HCEC 1CT (cell line): ENCODE measurements at regions not wholly inside any gene's neighbourhood (a gene's known extent, or its start where the extent isn't known, plus 50 kb on each side); places are given as distances from the start of the nearest gene placed in this dataset.
"Not testable (repeated sequence)": the region's sequence is repeated elsewhere in the genome, so short reads cannot be mapped to it uniquely, and the experiment has no call there.

Experiments used
- DNase-seq: peaks from one replicate; pipeline ENCODE4 v3.0.0-alpha.2; 2017

DNA sequence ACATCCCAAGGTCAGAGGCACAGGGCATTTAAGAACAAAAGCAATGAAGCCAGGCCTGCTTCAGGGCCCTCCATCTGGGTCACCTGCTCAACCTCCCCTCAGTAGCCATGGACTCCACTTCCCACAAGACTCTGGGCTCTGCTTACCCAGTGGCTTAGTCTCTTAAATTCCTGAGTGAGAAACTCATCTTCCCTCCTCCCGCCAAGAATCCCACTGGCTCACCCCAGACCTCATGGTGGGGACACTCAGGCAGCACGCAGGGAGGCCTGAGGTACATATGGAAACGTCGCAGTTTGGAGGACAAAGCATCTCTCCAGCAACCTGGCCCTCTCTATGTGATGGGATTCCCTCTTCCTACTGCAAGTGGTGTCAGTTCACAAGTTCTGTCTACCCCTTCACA, 326.7 kb upstream of the CDH5 start:
- no peak for DNase-seq

DNA sequence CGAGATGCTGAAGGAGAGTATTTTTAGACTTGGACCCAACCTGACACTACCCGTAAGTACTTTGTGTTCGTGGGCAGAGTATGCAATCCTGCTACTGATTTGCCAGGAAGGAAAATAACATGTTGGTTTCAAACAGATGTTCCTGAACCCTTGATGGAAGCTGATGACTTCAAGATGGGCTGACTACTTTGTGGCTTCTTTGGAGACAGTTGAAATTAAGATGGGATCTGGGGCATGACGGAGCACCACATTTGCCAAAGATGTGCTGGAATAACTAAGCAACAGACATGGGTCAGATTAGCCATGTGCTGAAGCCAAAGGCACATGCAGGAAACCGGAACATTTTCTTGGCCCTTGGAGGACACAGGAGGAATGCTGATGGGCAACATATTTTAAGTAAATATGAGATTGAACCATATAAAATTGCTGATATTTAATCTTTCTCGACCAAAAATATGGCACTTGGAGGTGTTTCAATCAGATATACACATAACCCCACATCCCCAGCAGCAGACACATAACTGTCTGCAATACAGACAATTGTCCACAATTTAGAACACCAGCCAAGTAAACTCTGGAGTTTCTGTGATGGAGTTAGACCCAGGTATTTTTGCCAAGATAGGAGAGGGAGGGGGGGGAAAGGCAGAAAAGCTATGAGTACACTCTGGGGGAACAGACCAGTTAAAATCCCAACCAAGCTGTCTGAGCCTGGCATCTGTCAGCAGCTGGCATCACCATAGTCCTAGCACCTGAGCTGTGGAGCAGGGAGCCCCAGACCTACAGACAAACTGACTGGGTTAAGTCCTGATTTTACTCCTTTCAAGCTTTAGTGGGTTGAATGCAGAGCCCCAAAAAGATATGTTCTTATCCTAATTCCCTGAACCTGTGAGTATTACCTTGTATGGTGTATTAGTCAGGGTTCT, 329.4 kb upstream of the CDH5 start:
- DNase-seq = no peak

DNA sequence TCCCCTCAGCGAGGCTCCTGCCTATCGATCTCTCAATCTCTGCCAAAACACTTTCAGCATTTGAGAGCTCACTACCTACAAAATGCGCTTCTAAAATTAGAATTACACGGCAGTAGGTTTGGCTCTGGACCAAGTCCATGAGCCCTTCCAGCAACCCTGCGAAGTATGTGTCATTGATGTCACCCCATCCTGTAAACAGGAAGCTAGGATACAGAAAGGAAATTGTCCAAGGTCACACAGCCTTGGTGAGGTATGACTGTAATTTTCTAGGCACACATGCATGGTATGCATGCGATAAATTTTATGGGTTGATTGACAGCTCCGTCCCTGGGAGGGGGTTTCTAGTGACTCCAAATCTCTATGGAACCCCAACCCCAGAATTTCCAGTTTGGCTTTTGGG, 330.3 kb upstream of the CDH5 start:
- DNase-seq = no peak

DNA sequence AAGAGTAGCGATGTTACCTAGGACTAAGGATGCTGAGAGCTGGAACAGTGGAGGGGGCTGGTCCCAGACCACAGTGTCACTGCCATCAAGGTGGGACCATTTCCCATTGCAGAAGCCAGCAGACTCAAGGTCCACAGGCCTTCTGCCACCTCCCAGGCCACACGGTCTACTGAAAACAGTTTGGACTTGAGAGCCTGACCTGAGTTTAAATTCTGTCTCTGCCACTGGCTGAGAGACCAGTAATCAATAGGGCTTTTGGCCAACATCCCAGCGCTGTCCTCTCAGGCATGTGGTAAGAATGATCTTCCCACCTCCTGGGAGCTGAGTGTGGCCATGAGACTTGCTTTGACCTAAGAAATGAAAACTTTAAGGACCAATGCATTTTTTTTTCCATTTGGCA, 331.4 kb upstream of the CDH5 start:
- DNase-seq = no peak

DNA sequence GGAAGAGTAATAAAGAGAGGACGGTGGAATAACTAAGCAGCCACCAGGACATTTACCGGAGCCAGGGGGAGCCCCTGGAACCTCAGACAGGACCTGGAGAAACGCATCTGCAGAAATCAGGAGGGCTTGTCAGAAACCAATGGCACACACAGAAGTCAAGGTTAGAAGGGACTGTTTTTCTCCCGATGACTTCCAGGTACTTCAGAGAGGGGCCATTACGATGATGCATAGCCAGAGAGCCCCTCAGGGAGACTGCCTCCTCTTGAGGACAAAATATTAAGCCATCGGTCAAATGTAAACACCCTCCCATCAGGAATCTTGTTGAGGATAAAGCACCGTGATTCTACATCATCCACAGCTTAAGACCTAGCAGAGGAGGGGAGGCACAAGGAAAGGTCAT, 333.6 kb upstream of the CDH5 start:
- DNase-seq = no peak

DNA sequence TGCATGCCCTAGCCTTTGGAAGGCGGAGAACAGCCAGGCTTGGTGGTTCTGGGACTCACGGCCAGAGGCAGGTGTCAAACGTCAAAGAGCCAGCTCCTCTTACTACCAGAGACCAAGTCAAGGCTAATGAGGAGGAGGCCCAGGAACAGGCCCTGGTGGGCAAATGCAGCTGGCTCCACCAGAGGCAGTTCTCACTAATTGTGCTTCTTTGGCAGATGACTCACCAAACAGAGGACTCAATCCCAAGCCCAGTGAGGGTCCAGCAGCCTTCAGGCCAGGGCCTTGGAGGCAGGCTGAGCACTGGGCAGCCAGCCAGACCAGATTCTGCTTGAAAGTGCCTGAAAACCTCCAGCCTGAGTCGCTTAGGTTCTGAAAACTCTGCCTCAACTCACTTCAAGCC, 336.5 kb upstream of the CDH5 start:
- no peak for DNase-seq

DNA sequence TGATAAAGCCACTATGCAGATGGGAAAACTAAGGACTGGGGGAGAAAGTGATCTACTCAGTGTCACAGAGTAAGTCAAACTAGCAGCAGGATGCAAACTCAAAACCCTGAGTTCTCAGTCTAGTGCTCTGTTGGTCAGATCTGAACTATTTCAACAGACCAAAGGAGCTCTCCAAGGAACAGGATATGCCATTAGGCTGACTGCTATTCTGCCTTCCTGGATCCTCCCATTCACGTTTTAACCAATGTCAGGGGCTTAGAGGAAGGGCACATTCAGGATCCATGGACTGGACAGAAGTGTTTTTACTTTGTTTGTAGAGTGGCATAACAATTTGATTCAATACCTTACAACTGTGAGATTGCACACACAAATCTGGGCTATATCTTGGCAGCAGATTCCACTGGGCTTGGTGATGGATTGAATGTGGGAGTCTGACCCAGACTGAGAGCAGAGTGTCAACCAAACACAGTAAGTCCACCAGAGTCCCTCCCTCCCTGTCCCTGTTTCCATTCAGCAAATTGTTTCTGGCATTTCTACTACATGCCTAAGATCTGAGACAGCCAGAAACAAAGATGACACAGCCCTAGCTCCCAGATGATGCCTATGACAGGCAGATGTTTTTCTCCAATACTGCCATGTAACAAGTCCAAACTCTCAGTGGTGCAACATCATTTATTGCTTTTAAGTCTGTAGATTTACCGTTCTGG, 337.8 kb upstream of the CDH5 start:
- DNase-seq = peak; percentile 77

DNA sequence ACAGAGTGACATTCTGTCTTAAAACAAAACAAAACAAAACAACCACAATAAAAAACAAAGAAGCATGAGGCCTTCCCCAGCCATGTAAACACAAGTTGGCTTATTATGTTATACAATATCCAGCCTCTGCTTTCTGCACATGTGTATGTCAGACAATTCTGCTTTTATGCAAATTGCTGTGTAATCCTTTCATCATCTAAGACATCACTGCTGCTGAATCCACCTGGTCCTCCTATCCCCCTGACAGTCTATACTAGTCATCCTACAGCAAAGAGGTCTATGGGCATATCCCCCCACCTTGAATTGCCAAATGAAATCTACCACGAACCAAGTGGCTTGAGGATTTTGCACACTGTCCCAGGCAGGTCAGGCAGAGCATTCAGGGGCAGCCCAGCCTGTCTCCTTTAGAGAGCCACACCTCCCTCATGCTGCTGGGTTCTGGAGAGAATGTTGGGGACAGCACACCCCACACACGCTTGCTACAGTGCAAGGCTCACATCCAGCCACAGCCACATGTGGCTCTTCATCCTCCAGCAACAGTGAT, 339.6 kb upstream of the CDH5 start:
- DNase-seq = no peak

DNA sequence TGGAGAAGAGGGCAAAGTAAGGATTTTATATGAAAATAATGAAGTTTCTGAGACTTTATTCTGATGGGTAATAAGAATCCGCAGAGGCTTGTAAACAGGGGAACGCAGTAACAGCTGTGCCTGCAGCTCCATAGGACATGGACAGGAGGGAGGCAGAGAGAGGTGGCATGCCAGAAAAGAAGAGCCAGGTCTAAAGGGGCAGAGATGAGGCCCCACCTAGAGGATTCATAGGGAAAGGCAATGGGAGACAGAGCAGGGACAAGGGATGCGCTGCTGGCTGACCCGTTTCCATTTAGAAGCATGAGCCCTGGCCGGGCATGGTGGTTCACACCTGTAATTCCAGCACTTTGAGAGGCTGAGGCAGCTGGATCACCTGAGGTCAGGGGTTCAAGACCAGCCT, 340.3 kb upstream of the CDH5 start:
- no peak for DNase-seq

DNA sequence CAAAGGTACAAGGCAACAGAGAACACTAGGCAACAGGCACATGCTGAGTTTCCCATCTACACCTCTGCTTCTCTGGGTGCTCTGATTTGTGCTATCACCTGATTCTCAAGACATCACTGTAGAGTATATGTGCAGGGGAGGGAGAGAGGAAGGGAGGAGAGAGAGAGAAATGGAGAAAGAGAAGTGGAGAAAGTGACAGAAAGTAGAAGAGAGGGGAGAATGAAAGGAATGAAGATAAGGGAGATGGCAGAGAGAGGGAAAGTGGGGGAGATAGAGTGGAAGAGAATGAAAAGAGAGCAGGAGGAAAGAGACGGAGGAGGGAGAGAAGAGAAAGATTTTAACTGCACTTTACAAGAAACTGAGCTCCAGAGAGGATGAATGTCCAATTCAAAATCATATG, 340.7 kb upstream of the CDH5 start:
- DNase-seq = no peak

DNA sequence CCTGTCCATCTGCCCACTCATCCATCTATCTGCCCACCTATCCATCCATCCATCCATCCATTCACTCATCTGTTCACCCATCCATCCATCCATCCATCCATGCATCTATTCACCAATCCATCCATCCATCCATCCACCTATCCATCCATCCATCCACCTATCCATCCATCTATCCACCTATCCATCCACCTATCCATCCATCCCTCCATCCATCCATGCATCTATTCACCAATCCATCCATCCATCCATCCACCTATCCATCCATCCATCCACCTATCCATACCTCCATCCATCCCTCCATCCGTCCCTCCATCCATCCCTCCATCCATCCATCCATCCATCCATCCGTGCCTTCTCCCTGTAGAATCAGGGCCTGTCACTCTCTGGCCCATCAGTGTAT, 341.9 kb upstream of the CDH5 start:
- DNase-seq = not testable (repeated sequence)

DNA sequence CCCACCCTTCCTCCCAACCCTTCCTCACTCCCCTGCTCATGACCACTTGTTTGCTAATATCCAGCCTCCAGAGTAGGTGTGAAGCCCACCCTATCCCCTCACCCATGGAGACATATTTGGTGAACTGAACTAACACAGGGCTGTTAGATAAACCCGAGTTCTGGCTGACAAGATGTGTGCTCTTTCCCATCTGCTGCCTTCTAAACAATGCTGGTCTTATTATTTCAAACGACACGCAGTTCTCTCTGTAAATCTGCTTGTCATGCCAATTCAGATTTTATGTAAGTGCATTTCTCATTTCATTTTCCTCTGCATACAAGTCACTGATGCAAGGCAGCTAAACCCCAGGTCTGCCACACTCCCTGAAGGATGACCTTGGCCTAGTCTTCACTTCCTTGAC, 343.0 kb upstream of the CDH5 start:
- DNase-seq = no peak

DNA sequence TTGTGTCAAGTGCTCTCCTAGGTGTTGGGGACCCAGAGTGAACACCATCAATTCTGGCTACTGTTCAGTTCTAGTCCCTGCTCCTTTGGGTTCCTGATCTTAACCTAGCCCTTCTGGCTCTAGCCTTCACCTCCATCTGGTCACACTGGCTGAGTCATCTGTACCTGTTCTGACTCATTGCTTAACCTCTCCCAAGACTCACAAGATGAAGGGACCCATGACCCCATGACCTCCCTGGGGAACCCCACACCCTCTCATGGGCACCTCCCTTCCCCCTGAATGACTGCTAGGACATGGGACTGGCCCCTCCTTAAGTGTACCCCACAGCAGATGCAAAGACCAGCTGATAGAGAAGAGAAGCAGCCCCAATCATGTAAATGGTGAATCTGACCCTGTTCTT, 345.8 kb upstream of the CDH5 start:
- DNase-seq = peak; percentile 85

DNA sequence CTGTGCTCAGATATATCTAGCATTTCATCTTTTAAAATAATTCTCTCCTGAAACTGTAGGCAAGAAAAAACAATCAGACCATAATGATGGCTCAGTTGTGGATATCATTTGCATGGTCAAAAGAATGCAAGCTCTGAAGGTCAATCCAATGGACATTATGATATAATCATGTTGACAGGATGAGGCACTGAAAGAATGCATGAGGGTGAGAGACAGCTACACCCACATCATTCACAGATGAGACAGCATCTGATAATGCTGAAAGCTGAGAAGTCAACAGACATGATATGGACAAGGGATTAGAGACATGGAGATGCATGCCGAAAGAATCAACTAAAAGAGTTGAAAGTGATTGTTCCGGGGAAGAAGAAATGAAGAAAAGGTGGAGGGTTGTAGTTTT, 346.4 kb upstream of the CDH5 start:
- DNase-seq = peak; percentile 31

DNA sequence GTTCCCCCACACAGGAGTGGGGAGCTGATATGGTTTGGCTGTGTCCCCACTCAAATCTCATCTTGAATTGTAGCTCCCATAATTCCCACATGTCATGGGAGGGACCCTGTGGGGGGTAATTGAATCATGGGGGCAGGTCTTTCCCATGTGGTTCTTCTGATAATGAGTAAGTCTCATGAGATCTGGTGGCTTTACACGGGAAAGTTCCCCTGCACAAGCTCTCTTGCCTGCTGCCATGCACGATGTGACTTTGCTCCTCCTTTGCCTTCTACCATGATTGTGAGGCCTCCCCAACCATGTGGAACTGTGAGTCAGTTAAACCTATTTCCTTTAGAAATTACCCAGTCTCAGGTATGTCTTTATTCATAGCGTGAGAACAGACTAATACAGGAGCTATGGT, 347.0 kb upstream of the CDH5 start:
- not testable (repeated sequence) for DNase-seq

DNA sequence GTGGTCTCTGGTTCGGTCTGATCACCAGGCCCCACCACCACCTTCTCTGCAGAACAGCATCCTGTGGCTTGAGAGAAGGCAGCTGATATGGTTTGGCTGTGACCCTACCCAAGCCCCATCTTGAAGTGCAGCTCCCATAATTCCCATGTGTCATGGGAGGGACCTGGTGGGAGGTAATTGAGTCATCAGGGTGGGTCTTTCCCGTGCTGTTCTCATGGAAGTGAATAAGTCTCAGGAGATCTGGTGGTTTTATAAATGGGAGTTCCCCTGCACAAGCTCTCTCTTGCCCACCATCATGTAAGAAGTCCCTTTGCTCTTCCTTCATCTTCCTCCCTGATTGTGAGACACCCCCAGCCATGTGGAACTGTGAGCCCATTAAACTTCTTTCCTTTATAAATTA, 352.3 kb upstream of the CDH5 start:
- DNase-seq = no peak

DNA sequence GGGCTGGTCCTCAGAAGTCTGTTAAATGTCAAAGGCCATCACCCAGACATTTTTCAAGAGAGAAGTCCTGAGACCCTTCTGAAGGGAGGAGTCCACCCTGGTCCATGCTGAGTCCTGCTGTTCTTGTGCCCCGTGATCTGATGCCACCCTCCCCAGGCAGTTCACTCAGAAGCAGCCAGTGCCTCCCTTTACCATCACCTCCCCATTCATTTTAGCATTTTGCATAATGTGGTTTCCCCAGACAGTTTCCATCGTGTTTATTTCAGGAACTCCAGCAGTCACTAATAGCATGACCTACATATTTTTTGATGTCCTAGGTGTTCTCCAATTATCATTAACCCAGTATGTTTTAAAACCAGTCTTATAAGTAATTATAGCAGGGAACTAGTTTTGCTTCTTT, 353.0 kb upstream of the CDH5 start:
- DNase-seq = no peak

DNA sequence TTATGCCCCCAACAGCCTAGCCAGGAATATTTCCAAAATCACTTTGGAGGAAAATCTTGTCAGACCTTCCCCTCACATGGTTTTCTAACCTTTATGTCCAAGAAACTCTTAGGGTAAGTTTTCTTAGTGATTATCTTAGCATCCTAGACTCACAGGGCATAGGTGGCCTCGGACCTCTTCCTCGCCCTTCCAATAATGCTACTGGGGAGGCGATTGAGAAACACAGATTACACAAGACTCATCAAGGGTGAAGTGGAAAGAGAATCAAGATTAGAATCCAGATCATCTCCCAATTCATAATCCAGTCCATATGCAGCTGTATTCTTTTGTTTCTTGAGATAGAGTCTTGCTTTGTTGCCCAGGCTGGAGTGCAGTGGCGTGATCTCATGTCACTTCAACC, 358.4 kb upstream of the CDH5 start:
- no peak for DNase-seq

DNA sequence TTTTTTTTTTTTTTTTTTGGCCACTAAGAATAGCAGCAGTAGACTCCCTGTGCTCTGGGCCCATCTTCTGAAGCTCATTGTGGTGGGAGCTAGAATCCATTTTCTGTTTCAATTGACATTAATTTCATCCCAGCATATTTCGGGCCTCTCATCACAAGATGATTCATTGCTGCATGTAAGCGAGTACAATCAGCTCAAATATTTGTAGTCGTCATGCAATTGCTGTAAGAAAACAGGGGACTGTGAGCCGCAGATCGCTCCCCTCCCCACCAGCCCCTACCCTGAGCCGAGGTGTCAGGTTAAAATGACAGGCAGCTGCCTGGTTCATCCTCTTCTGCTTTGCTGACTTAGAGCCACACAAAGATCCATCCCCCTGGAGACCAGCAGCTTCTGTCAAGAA, 358.8 kb upstream of the CDH5 start:
- DNase-seq = peak; percentile 77

DNA sequence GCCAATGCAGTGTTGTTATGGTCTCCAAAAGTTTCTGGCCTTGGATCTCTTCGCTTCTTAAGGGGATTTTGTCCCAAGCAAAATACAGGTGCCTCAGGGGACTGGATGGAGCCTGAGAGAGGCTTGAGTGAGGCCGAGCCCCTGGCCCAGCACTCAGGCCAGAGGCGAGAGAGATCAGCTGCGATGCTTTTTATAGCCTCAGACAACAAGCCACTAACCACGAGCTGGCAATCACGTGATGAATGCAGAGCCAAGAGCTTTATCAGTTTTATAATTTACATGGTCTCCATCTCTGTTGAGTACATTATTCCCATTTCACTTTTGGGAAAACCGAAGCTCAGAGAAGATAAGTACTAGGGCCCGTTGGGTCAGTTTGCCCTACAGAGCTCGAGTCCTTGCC, 360.0 kb upstream of the CDH5 start:
- DNase-seq = no peak

DNA sequence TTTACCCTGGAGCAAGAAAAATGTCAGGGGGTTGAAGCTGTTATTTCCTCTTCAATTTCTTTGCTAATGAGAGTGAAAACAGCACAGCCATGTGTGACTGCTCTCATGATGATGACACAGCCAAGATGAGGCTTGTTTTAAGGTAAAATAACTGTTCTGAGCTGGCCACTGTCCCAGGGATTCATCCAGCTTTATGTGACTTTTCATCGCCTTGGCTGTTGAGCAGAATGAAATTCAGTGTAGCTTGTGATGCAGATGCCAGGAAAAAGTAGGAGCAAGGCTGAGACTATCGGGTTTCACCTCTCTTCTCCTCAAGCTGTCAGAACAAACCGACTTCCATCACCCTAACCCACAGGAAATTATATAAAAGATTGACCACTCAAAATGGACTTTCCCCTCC, 361.8 kb upstream of the CDH5 start:
- no peak for DNase-seq

DNA sequence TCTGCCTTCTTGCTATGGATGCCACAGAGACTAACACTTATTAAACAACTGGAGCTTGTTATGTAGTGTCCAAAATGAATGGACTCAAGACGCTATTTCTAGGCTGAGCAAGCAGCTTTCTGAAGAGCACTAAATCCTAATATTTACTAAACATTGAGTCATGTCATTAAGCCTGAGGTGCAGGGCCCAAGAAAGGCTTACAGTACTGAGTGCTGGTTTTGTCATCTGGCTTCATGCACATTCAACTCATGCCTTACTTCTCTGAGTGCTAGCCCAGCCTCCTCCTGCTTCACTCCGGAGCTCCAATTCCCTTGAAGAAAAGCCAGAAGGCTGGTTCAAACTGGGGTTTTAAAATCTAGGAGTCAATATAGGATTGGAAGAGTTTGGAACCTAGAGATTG, 363.3 kb upstream of the CDH5 start:
- DNase-seq = peak; percentile 63

DNA sequence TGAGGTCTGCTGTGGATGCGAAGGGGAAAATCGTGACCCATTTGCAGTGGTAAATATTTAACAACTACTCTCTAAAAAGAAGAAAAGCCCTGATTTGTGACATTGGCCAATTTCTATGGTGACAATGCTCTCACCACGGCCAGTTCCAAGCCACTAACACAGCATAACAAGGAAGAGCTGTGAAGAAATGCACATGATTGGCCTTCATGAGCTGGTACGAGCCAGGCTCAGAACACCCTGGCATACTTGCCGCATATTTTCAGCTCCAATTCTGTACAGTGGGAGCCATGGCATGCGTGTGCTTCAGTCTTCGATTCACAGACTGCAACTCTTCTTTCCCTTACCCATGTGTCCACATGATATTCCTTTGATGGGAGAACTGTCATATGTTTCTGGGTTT, 363.9 kb upstream of the CDH5 start:
- DNase-seq = no peak

DNA sequence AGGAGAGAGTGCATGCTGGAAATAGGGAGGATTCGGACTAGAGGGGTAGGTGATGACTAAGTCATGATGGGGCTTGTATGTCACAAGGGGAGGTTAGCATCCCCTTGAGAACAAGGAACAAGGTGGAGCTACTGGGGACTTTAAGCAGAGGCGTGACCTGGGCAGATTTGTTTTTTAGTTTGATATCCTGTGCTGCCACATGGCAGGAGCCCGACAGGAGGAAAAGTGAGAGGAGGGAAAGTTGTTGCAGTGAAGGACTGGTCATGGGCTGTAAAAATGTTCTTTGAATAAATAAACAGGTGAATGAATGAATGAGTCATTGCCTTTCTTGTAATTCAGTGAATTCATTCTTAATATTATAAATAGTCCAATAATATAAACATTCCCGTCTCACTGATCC, 365.1 kb upstream of the CDH5 start:
- peak; percentile 11 for DNase-seq
